ENCODE measurements at regions not wholly inside any gene's neighbourhood (a gene's known extent, or its start where the extent isn't known, plus 50 kb on each side); places are given as distances from the start of the nearest gene placed in this dataset.

DNA sequence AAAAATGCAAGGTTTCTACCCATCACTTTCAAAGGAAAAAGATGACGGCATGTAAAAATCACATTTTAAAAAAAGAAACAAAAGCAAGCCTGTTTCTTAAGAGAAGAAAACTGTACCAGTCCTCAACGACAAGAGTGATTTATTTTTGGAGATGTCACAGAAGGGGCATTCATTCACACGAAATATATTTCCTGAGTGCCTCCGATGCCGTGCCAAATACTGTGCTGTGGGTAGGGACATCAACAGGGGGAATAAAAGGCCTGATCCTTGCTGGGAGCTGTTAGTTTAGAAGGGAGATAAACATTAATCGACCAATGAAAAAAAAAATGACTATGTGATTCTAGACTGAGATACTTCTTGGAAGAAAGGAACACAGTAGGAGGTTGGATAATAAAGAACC lies 297.5 kb upstream of the SOX5 start:
- Mint-ChIP-seq H3K4me3 (no peak overlapping the region), H3K4me1 (no peaks in the 10 kb centered on the region), H3K9me3 (peaks cover 3% of the 10 kb centered on the region), H3K27me3 (no peaks in the 10 kb centered on the region), H3K27ac (no peak overlapping the region), H3K36me3 (no peaks in the 10 kb centered on the region)
- DNase-seq (no peak), ATAC-seq (ENCODE audit: low read depth) (no peak)
- POLR2A ChIA-PET: no interaction called here

DNA sequence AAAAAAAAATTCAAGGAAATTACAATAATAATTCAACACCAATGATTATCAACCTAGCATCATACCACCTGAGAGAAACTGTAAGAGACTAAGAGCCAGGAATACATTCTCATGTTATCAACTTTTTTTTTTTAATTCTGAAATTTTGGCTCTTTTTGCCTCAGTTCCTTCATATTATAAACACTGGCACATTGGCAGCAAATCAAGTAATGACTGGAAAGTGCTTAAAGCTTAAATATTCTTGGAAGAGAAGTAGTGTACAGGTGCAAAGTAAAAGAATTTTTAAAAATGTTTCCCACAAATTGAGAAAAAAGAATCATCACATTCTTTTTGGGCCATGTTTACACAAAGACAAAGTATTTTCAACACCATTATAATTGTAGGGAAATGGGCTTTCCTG lies 296.9 kb upstream of the SOX5 start:
- POLR2A ChIA-PET: no interaction called here
- Mint-ChIP-seq H3K36me3 (no peaks in the 10 kb centered on the region), H3K4me3 (no peak overlapping the region), H3K9me3 (peaks cover 3% of the 10 kb centered on the region), H3K4me1 (no peaks in the 10 kb centered on the region), H3K27ac (no peak overlapping the region), H3K27me3 (no peaks in the 10 kb centered on the region)
- ATAC-seq (ENCODE audit: low read depth) (no peak), DNase-seq (no peak)

DNA sequence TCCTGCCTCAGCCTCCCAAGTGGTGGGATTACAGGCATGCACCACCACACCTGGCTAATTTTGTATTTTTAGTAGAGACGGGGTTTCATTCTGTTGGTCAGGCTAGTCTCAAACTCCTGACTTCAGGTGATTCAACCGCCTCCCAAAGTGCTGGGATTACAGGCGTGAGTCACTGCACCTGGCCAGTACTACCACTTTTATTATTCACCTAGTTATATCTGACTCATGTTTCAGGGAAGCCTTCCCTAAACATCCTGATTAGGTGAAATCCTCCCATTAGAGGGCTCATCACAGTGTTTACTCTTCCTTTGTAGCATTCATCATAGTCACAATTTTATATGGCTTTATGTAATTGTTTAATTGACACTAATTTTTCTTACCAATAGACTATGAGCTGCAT lies 295.3 kb upstream of the SOX5 start:
- POLR2A ChIA-PET: no interaction called here

DNA sequence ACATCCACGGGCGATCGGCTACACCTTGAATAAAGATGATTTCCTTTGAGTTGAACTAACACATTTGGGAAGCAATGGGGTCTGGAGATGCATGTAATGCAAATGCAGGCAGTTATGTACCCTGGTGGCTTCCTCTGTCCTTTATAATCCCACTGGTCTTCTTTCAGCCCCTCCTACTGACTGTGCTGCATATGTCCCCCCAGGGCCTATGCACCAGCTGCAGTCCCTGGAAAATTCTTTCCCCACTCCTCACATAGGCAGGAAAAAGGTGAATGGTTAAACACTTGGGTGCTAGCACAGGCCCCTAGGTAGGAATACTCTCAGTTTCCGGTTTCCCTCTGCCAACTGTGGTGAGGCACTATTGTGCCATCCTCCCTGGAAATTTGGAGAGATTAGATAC lies 294.8 kb upstream of the SOX5 start:
- H3K27me3 Mint-ChIP-seq: no peaks in the 10 kb centered on the region
- ATAC-seq (ENCODE audit: low read depth) (no peak), DNase-seq (no peak)
- H3K4me3 Mint-ChIP-seq: no peak overlapping the region
- no peaks in the 10 kb centered on the region for H3K36me3 Mint-ChIP-seq
- POLR2A ChIA-PET: no interaction called here
- H3K27ac Mint-ChIP-seq: no peak overlapping the region
- no peaks in the 10 kb centered on the region for H3K4me1 Mint-ChIP-seq
- H3K9me3 Mint-ChIP-seq: no peaks in the 10 kb centered on the region

More for the DNA sequence above, 295.3 kb upstream of the SOX5 start:
- ATAC-seq (ENCODE audit: low read depth) (no peak), DNase-seq (no peak)
- H3K9me3 Mint-ChIP-seq: peaks cover 3% of the 10 kb centered on the region
- H3K27me3 Mint-ChIP-seq: no peaks in the 10 kb centered on the region
- H3K27ac Mint-ChIP-seq: no peak overlapping the region
- H3K4me3 Mint-ChIP-seq: no peak overlapping the region
- no peaks in the 10 kb centered on the region for H3K36me3 Mint-ChIP-seq
- no peaks in the 10 kb centered on the region for H3K4me1 Mint-ChIP-seq

DNA sequence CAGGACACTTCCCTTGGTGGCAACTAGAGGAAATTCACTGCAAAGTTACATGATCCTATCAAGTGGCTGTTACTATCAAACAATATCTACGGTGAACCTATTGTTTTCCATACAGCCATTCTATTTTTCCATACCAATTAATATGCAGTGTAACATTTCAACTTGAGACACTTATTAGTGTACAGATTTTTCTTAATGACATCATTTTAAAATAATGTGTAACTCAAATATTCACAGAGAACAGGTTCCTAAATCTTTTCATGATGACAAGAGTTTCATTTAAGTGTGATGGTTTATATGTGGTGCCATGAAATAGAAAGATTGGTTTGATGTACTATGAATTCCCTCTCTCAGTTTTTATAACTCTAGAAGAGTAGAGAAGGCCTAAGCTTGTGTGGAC lies 291.2 kb upstream of the SOX5 start:
- Mint-ChIP-seq H3K27ac (no peak overlapping the region), H3K4me1 (no peaks in the 10 kb centered on the region)
- POLR2A ChIA-PET: no interaction called here

DNA sequence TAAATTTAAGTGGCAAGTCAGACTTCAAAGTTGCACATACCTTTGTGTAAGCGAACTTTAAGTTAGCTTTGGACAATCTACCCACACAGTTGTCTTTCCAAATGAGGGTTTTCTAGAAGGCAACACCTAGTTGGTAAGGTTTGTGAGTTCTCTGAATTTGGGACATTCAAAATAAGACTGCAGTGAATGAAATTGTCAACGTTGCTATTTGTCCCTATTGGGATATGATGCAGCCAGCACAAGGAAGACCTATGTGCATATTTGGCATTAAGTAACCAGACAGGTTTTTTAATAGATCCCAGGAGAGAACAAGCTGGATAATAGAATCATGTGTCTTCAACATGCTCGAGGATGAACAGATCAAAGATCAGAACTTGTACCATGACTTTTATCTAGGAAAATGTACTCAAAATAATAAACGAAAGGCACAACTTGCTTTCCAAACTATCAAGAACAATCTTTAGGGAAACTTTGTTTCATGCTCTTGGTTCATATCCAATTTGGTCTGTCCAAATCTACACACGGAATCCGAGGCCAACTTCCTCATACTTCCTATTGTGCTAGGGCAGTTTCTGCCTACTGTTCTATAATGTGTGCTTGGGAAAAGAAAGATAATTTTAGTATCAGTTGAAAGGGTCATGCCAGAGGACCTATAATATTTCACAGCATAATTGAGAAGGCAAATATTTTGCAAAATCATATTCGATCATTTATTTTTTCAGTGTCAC lies 284.2 kb upstream of the SOX5 start:
- Mint-ChIP-seq H3K27ac (no peak overlapping the region), H3K9me3 (peaks cover 1% of the 10 kb centered on the region), H3K27me3 (no peaks in the 10 kb centered on the region), H3K4me1 (no peaks in the 10 kb centered on the region), H3K36me3 (no peaks in the 10 kb centered on the region), H3K4me3 (no peak overlapping the region)
- POLR2A ChIA-PET: no interaction called here
- ATAC-seq (ENCODE audit: low read depth) (no peak), DNase-seq (no peak)

More for the DNA sequence above, 291.2 kb upstream of the SOX5 start:
- no peak for ATAC-seq (ENCODE audit: low read depth)
- H3K36me3 Mint-ChIP-seq: no peaks in the 10 kb centered on the region
- no peak overlapping the region for H3K4me3 Mint-ChIP-seq
- no peaks in the 10 kb centered on the region for H3K27me3 Mint-ChIP-seq
- no peaks in the 10 kb centered on the region for H3K9me3 Mint-ChIP-seq
- no peak for DNase-seq

DNA sequence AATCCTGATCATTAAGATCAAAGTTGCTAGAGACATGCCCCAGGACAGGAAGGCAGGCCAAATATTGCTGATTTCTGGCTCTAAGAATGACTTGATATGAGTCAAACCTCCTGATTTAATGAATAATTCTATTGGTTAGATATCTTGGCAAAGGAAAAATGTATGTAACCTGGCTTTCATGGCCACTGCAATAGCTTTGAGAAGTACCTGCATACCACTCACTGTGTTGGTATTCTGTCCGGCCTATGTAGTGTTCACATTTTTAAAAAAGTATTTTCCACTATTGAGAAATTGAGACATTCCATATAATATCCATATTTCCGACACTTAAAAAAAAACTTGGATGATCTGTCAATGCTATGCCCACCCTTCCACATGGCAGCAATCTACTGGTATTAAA lies 283.1 kb upstream of the SOX5 start:
- DNase-seq (no peak), ATAC-seq (ENCODE audit: low read depth) (no peak)
- peaks cover 1% of the 10 kb centered on the region for H3K9me3 Mint-ChIP-seq
- no peaks in the 10 kb centered on the region for H3K4me1 Mint-ChIP-seq
- H3K36me3 Mint-ChIP-seq: no peaks in the 10 kb centered on the region
- H3K27me3 Mint-ChIP-seq: no peaks in the 10 kb centered on the region
- POLR2A ChIA-PET: no interaction called here
- H3K27ac Mint-ChIP-seq: no peak overlapping the region
- H3K4me3 Mint-ChIP-seq: no peak overlapping the region

DNA sequence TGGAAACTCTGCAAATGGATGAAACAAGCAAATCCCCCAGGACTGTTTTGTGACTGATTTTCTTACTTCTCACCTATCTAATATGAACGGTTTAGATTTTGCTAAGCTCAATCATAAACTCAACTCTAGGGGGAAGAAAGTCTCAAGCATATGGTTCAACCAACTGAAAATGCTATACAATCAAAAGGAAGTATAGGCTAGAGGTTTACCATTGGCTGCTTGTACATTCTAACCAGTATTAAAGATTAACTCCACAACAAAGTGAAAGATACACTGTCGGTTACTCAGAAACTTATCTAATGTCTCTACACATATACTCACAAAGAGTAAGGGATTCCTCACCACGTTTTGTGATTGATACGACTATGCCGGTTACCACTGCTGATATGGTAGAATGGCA lies 281.8 kb upstream of the SOX5 start:
- no peaks in the 10 kb centered on the region for H3K36me3 Mint-ChIP-seq
- H3K4me1 Mint-ChIP-seq: no peaks in the 10 kb centered on the region
- H3K27me3 Mint-ChIP-seq: no peaks in the 10 kb centered on the region
- ATAC-seq (ENCODE audit: low read depth): no peak
- no peak overlapping the region for H3K4me3 Mint-ChIP-seq
- DNase-seq: no peak
- POLR2A ChIA-PET: no interaction called here
- H3K27ac Mint-ChIP-seq: no peak overlapping the region
- H3K9me3 Mint-ChIP-seq: peaks cover 1% of the 10 kb centered on the region

DNA sequence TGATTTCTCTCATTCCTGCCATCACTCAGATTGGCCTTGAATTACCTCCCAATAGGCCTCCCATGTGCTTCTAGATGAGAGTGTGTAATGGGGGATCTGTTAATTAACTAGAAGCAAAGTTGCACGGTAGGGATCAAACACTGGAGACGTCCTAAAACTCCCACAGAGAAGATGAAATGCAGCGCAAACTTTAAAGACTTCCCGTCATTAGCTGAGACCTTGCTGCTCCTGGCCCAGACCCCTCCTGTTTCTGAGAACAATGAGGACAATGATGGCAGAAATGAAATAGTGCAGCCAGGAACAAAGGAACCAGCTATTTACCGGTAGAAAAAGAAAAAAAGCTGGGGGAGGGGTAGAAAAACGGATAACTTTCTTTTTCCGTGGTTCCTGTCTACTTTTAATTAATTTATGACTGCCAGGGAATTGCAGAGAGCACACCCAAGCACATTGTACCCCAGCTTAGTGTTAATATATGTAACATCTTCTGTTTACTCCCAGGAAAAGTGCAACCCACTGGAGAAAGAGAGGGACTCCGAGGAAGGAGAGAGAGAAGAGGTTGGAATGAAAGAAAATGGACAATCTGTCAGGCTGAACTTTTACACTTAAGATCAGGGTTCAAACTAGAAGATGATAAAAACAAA lies 280.7 kb upstream of the SOX5 start:
- Mint-ChIP-seq H3K27ac (no peak overlapping the region), H3K36me3 (no peaks in the 10 kb centered on the region), H3K4me1 (no peaks in the 10 kb centered on the region), H3K27me3 (no peaks in the 10 kb centered on the region), H3K9me3 (peaks cover 1% of the 10 kb centered on the region), H3K4me3 (no peak overlapping the region)
- POLR2A ChIA-PET: no interaction called here
- ATAC-seq (ENCODE audit: low read depth): no peak
- DNase-seq: no peak

DNA sequence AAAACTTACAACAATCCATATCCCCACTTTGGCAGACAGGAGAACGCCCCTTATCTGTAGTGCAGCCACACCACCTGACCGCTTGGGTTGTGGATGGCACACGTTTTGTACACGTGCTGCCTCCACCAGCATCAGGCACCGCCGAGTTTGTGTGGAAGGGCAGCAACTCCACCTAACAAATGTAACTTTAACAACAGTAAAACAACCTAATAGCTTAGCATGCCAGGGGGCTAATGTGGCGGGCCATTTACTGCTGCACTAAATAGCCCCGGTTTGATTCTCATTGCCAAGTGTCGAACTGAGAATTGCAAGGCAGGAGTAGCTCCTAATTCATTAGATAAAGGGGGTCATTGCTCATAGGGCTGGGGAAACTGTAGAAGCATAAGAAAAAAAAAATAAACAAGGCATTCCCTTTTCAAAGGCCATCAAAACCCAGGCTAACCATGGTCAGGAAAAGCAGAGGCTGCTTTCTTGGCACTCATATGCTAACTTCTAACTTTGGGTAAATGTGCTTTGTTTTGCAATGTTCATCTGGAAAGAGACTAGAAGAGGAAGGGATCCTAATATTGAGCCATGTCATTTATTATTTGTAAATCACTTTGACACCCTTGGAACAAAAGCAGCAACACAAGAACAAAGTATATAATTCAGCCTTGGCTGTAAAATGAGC lies 279.7 kb upstream of the SOX5 start:
- no peaks in the 10 kb centered on the region for H3K36me3 Mint-ChIP-seq

DNA sequence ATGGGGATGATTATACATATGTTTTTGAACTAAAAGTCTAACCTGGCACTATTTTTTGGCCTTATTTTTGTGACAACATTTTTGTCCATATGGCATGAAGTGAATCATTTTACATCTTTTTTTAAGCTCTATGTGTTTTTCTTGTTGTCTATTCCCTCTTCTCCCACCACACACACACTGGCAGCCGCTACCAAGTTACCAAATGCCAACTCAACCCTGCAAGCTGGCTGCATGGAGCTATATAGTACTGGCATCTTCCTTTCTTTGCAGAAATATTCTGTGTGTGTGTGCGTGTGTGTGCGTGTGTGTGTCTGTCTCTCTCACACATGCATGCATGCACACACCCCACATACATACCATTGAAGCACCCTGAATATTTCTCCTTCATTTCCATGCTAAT lies 278.9 kb upstream of the SOX5 start:
- H3K27ac Mint-ChIP-seq: no peak overlapping the region

More for the DNA sequence above, 279.7 kb upstream of the SOX5 start:
- Mint-ChIP-seq H3K27ac (no peak overlapping the region), H3K4me1 (no peaks in the 10 kb centered on the region), H3K27me3 (no peaks in the 10 kb centered on the region), H3K9me3 (peaks cover 1% of the 10 kb centered on the region), H3K4me3 (no peak overlapping the region)
- no peak for ATAC-seq (ENCODE audit: low read depth)
- POLR2A ChIA-PET: no interaction called here
- no peak for DNase-seq

DNA sequence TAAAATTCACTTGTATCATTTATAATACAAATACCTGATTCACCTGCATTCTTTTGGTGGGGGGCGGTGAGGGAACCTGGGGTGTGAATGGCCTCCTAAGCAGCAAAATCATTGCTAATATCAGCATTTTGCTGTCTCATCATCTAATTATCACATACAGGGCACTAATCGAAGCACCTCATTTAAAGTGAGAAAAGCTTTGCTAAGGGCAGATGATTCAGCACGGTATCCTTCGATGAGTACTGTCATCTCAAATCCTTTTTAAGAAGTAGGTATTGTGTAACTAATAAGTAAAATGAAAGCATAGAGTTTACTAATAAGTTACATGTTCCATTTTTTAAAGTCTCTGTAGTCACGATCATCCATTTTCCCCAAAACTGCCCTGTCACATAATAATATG lies 278.1 kb upstream of the SOX5 start:
- no peaks in the 10 kb centered on the region for H3K4me1 Mint-ChIP-seq
- POLR2A ChIA-PET: no interaction called here
- H3K27ac Mint-ChIP-seq: no peak overlapping the region
- ATAC-seq (ENCODE audit: low read depth): no peak
- no peaks in the 10 kb centered on the region for H3K36me3 Mint-ChIP-seq
- H3K27me3 Mint-ChIP-seq: no peaks in the 10 kb centered on the region
- H3K4me3 Mint-ChIP-seq: no peak overlapping the region
- peaks cover 2% of the 10 kb centered on the region for H3K9me3 Mint-ChIP-seq
- DNase-seq: no peak

More for the DNA sequence above, 278.9 kb upstream of the SOX5 start:
- H3K36me3 Mint-ChIP-seq: no peaks in the 10 kb centered on the region
- no peaks in the 10 kb centered on the region for H3K4me1 Mint-ChIP-seq
- no peak for ATAC-seq (ENCODE audit: low read depth)
- POLR2A ChIA-PET: no interaction called here
- no peak overlapping the region for H3K4me3 Mint-ChIP-seq
- H3K27me3 Mint-ChIP-seq: no peaks in the 10 kb centered on the region
- DNase-seq: no peak
- peaks cover 2% of the 10 kb centered on the region for H3K9me3 Mint-ChIP-seq

DNA sequence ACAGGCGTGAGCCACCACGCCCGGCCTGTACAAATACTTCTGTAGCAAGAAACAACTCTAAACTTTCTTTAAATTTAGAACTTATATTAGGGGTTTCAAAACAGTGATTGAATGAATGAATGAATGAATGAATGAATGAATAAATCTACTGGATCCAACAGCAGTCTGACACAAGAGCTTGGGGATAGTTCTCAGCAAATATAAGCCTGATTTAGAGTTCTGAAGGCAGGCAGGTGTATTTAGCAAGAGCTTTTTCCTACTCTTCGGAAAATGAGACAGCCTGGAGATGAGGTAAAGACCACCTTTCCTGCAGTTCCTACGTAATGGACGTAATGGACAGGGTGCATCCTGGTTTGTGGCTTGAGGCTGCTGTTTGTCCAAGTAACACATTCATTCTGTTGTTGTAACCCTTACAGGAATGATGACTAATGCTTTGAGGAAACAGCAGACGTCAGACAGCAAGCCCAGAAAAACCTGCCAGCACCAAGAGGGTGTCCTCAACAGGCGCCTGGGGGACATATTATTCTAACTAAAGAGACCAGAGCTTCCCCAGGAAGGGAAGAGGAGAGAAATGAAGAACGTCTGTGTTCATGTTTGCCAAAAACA lies 277.4 kb upstream of the SOX5 start:
- Mint-ChIP-seq H3K4me1 (no peaks in the 10 kb centered on the region), H3K27me3 (no peaks in the 10 kb centered on the region)
- POLR2A ChIA-PET: no interaction called here

DNA sequence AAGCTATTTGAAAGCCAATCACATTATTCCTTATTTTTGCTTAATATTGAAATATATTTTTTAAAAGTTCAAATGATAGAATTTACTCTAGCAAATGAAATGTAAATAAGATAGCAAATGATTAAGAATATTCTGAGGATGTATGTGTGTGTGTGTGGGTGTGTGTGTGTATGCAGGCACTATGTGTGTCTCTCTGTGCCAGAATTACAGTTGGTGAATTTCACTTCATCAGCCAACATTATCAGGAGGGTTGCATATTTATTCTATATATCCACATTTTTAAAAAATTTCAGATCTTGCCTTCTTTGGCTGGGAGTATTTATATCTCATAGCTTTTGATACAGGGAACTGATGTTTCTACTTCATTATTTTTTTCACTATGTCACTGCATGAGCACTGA lies 274.9 kb upstream of the SOX5 start:
- H3K36me3 Mint-ChIP-seq: no peaks in the 10 kb centered on the region
- H3K4me3 Mint-ChIP-seq: no peak overlapping the region
- H3K9me3 Mint-ChIP-seq: peaks cover 3% of the 10 kb centered on the region
- H3K4me1 Mint-ChIP-seq: no peaks in the 10 kb centered on the region
- no peaks in the 10 kb centered on the region for H3K27me3 Mint-ChIP-seq
- DNase-seq (no peak), ATAC-seq (ENCODE audit: low read depth) (no peak)
- POLR2A ChIA-PET: no interaction called here
- H3K27ac Mint-ChIP-seq: no peak overlapping the region

More for the DNA sequence above, 277.4 kb upstream of the SOX5 start:
- Mint-ChIP-seq H3K4me3 (no peak overlapping the region), H3K9me3 (peaks cover 3% of the 10 kb centered on the region), H3K27ac (no peak overlapping the region), H3K36me3 (no peaks in the 10 kb centered on the region)
- no peak for DNase-seq
- no peak for ATAC-seq (ENCODE audit: low read depth)
